ENCODE measurements at regions not wholly inside any gene's neighbourhood (a gene's known extent, or its start where the extent isn't known, plus 50 kb on each side); places are given as distances from the start of the nearest gene placed in this dataset.
"Not testable (repeated sequence)": the region's sequence is repeated elsewhere in the genome, so short reads cannot be mapped to it uniquely, and the experiment has no call there.

GRCh38 chr5:12586406-12586805, 682.2 kb upstream of the CTNND2 start:
- TF ChIP-seq, protein P1, sequence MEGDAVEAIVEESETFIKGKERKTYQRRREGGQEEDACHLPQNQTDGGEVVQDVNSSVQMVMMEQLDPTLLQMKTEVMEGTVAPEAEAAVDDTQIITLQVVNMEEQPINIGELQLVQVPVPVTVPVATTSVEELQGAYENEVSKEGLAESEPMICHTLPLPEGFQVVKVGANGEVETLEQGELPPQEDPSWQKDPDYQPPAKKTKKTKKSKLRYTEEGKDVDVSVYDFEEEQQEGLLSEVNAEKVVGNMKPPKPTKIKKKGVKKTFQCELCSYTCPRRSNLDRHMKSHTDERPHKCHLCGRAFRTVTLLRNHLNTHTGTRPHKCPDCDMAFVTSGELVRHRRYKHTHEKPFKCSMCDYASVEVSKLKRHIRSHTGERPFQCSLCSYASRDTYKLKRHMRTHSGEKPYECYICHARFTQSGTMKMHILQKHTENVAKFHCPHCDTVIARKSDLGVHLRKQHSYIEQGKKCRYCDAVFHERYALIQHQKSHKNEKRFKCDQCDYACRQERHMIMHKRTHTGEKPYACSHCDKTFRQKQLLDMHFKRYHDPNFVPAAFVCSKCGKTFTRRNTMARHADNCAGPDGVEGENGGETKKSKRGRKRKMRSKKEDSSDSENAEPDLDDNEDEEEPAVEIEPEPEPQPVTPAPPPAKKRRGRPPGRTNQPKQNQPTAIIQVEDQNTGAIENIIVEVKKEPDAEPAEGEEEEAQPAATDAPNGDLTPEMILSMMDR (IDR thresholded peaks at IDR 0.05) = no peak
- TF ChIP-seq POLR2A (IDR thresholded peaks at IDR 0.05) (no peak), POLR2AphosphoS5 (IDR thresholded peaks at IDR 0.05) (no peak)
- intact Hi-C loops (cut with DNase I; ENCODE audit: low total_unique reads) = no loop called here
- DNase-seq (ENCODE audit: low spot score in 2 of 2) = no peak

GRCh38 chr5:12578803-12579202, 674.6 kb upstream of the CTNND2 start:
- DNase-seq (ENCODE audit: low spot score in 2 of 2); H3K4me3 ChIP-seq; H3K27ac ChIP-seq; H3K36me3 ChIP-seq; intact Hi-C loops (cut with DNase I; ENCODE audit: low total_unique reads); H3K4me1 ChIP-seq; H3K9me3 ChIP-seq; H3K27me3 ChIP-seq: not testable (repeated sequence)

More at GRCh38 chr5:12586406-12586805, 682.2 kb upstream of the CTNND2 start:
- H3K4me3 ChIP-seq = no peak overlapping the region
- no peaks in the 10 kb centered on the region for H3K9me3 ChIP-seq
- H3K27me3 ChIP-seq = no peaks in the 10 kb centered on the region
- H3K36me3 ChIP-seq = no peaks in the 10 kb centered on the region
- no peaks in the 10 kb centered on the region for H3K4me1 ChIP-seq
- H3K27ac ChIP-seq = no peak overlapping the region

- intact Hi-C loops (cut with DNase I; ENCODE audit: low total_unique reads); H3K9me3 ChIP-seq; H3K27ac ChIP-seq; H3K36me3 ChIP-seq; DNase-seq (ENCODE audit: low spot score in 2 of 2); H3K4me1 ChIP-seq; H3K27me3 ChIP-seq; H3K4me3 ChIP-seq: not testable (repeated sequence)
These were observed 672.7 kb upstream of the CTNND2 start for GRCh38 chr5:12576953-12577352.

DNA sequence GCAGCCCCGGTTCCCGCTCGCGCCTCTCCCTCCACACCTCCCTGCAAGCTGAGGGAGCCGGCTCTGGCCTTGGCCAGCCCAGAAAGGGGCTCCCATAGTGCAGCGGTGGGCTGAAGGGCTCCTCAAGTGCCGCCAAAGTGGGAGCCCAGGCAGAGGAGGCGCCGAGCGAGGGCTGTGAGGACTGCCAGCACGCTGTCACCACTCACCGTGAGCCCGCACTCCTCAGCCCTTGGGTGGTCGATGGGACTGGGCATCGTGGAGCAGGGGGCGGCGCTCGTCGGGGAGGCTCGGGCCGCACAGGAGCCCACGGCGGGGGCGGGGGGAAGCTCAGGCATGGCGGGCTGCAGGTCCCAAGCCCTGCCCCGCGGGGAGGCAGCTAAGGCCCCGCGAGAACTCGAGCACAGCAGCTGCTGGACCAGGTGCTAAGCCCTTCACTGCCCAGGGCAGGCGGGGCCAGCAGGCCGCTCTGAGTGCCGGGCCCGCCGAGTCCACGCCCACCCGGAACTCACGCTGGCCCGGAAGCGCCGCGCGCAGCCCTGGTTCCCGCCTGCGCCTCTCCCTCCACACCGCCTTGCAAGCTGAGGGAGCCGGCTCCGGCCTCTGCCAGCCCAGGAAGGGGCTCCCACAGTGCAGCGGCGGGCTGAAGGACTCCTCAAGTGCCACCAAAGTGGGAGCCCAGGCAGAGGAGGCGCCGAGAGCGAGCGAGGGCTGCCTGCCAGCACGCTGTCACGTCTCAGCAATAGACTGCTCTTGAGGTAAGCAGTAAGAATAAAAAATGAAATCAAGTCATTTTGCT, 670.2 kb upstream of the CTNND2 start:
- H3K9me3 ChIP-seq; DNase-seq (ENCODE audit: low spot score in 2 of 2); H3K4me1 ChIP-seq; H3K27me3 ChIP-seq; H3K27ac ChIP-seq; H3K4me3 ChIP-seq; intact Hi-C loops (cut with DNase I; ENCODE audit: low total_unique reads); H3K36me3 ChIP-seq: not testable (repeated sequence)

- H3K27ac ChIP-seq; H3K9me3 ChIP-seq; DNase-seq (ENCODE audit: low spot score in 2 of 2); H3K4me3 ChIP-seq; H3K36me3 ChIP-seq; intact Hi-C loops (cut with DNase I; ENCODE audit: low total_unique reads); H3K27me3 ChIP-seq; H3K4me1 ChIP-seq: not testable (repeated sequence)
These were observed 669.7 kb upstream of the CTNND2 start for GRCh38 chr5:12573916-12574297.

DNA sequence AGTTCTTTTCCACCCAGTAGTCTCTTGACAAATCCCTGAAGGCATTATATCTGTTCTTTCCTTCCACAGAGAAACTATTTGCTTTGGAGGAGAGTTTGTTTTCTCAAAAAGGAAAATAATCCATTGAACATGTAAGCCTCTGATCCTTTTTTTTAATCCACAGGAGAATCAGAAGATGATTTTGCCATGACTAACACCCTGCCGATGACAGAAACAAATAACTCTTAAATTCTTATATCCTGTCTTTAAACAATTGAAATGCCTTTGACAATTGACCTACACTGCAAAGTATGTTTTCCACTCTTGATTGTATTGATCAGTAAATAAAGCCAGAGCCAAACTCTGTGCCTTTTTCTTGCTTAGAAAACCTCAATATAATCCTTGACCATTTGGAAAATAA, 666.4 kb upstream of the CTNND2 start:
- Histone ChIP-seq H3K27ac (no peak overlapping the region), H3K4me1 (no peaks in the 10 kb centered on the region), H3K4me3 (no peak overlapping the region), H3K27me3 (no peaks in the 10 kb centered on the region), H3K36me3 (no peaks in the 10 kb centered on the region), H3K9me3 (peaks cover 0 to 7% of the 10 kb centered on the region in 2 donors)
- DNase-seq (ENCODE audit: low spot score in 2 of 2) = no peak
- intact Hi-C loops (cut with DNase I; ENCODE audit: low total_unique reads) = no loop called here
- TF ChIP-seq, protein P1 (IDR thresholded peaks at IDR 0.05) = no peak
- TF ChIP-seq POLR2A (IDR thresholded peaks at IDR 0.05) (no peak), POLR2AphosphoS5 (IDR thresholded peaks at IDR 0.05) (no peak)

GRCh38 chr5:12566441-12566840, 662.2 kb upstream of the CTNND2 start:
- no peak for DNase-seq (ENCODE audit: low spot score in 2 of 2)
- TF ChIP-seq POLR2AphosphoS5 (IDR thresholded peaks at IDR 0.05) (no peak), POLR2A (IDR thresholded peaks at IDR 0.05) (no peak)
- TF ChIP-seq, protein P1 (IDR thresholded peaks at IDR 0.05) = no peak
- Histone ChIP-seq H3K4me1 (no peaks in the 10 kb centered on the region), H3K27ac (no peak overlapping the region), H3K4me3 (no peak overlapping the region), H3K27me3 (no peaks in the 10 kb centered on the region), H3K9me3 (no peaks in the 10 kb centered on the region), H3K36me3 (no peaks in the 10 kb centered on the region)
- intact Hi-C loops (cut with DNase I; ENCODE audit: low total_unique reads) = no loop called here

All from breast epithelium (tissue), 4 donors.